ENCODE measurements at regions not wholly inside any gene's neighbourhood (a gene's known extent, or its start where the extent isn't known, plus 50 kb on each side); places are given as distances from the start of the nearest gene placed in this dataset.

DNA sequence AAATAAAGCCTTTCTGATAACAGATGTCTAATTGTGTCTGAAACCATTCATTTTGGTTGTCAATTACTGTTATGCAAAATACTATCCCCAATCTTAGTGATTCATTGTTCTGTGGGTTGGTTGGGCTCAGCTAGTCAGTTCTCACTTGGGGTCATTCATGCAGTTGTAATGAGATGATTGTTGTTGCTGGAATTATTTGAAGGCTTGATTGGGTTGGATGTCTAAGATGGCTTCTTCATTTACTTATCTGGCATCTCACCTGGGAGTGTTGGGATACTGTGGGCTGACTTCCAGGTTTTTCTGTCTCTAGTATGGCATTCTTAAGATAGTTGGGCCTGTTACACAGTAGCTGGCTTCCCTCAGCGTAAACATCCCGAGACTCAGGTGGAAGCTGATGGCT, 217.8 kb upstream of the B3GALT2 start:
- TF ChIP-seq, protein P1, sequence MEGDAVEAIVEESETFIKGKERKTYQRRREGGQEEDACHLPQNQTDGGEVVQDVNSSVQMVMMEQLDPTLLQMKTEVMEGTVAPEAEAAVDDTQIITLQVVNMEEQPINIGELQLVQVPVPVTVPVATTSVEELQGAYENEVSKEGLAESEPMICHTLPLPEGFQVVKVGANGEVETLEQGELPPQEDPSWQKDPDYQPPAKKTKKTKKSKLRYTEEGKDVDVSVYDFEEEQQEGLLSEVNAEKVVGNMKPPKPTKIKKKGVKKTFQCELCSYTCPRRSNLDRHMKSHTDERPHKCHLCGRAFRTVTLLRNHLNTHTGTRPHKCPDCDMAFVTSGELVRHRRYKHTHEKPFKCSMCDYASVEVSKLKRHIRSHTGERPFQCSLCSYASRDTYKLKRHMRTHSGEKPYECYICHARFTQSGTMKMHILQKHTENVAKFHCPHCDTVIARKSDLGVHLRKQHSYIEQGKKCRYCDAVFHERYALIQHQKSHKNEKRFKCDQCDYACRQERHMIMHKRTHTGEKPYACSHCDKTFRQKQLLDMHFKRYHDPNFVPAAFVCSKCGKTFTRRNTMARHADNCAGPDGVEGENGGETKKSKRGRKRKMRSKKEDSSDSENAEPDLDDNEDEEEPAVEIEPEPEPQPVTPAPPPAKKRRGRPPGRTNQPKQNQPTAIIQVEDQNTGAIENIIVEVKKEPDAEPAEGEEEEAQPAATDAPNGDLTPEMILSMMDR (IDR thresholded peaks at IDR 0.05; ENCODE audit: extremely low read depth in 1 of 2, insufficient read depth in 1 of 2, low read depth in 1 of 2, low read length in 2 of 2): no peak
- no peak for TF ChIP-seq FOS (IDR thresholded peaks at IDR 0.05; ENCODE audit: borderline replicate concordance, insufficient read depth, low read length)
